Heart left ventricle (tissue), 16 donors: ENCODE measurements at regions not wholly inside any gene's neighbourhood (a gene's known extent, or its start where the extent isn't known, plus 50 kb on each side); places are given as distances from the start of the nearest gene placed in this dataset.
"Not testable (repeated sequence)": the region's sequence is repeated elsewhere in the genome, so short reads cannot be mapped to it uniquely, and the experiment has no call there.

Experiments used
- ATAC-seq, 4 donors: fragments of 200-7000 bp; cut with Tn5 transposase; one replicate each; pipeline ENCODE4 v1.9.1; 2020 to 2022; ENCODE audit warnings: moderate library complexity in 4 of 4, mild to moderate bottlenecking in 3 of 4, moderate number of reproducible peaks in 1 of 4
- DNase-seq, 5 donors: peaks; one replicate each; pipeline ENCODE4 v3.0.0-alpha.2; 2020
- H3K27ac ChIP-seq, 12 donors: fragments of 200-600 bp; sonication (generic) in 4 of 12; one replicate each; pipeline versions ENCODE4 v1.5.0 to v1.8.0; 2016 to 2022; ENCODE audit warnings: mild to moderate bottlenecking in 2 of 12
- H3K27me3 ChIP-seq, 9 donors: fragments of 200-600 bp; sonication (generic) in 2 of 9; one replicate each; pipeline versions ENCODE4 v1.5.1 to v1.8.0; 2016 to 2022; ENCODE audit warnings: mild to moderate bottlenecking in 3 of 9
- H3K36me3 ChIP-seq, 9 donors: fragments of 200-600 bp; sonication (generic) in 2 of 9; one replicate each; pipeline versions ENCODE4 v1.5.0 to v1.8.0; 2018 to 2022; ENCODE audit warnings: mild to moderate bottlenecking in 2 of 9
- H3K4me1 ChIP-seq, 12 donors: fragments of 200-600 bp; sonication (generic) in 4 of 12; one replicate each; pipeline versions ENCODE4 v1.5.0 to v1.8.0; 2016 to 2022; ENCODE audit warnings: mild to moderate bottlenecking in 3 of 12
- H3K4me3 ChIP-seq, 12 donors: fragments of 200-600 bp; sonication (generic) in 4 of 12; one replicate each; pipeline versions ENCODE4 v1.5.0 to v1.8.0; 2017 to 2022; ENCODE audit warnings: mild to moderate bottlenecking in 9 of 12, moderate library complexity in 4 of 12
- H3K9me3 ChIP-seq, 12 donors: fragments of 200-600 bp; sonication (generic) in 4 of 12; one replicate each; pipeline versions ENCODE4 v1.5.0 to v1.8.0; 2016 to 2022; ENCODE audit warnings: mild to moderate bottlenecking in 1 of 12
- CTCF ChIP-seq, 12 donors: fragments of 200-600 bp; sonication (generic) in 4 of 12; IDR thresholded peaks; one replicate each; pipeline versions ENCODE4 v1.5.0 to v1.8.0; 2018 to 2022; ENCODE audit warnings: antibody characterized with exemption in 12 of 12, mild to moderate bottlenecking in 5 of 12
- POLR2A ChIP-seq, 2 donors: fragments of 450-650 bp; IDR thresholded peaks; one replicate each; pipeline ENCODE4 v1.6.1; 2017; ENCODE audit warnings: antibody characterized with exemption in 2 of 2, mild to moderate bottlenecking in 2 of 2, moderate library complexity in 2 of 2
- WGBS, 4 donors: extraction: QIAGEN DNeasy Blood & Tissue Kit in 2 of 4; methylation state at CpG; one replicate each; pipeline versions ENCODE4 v1.1.5 to v1.1.7; 2013 to 2018; 5-methylcytosine and 5-hydroxymethylcytosine counted together
- intact Hi-C, 10 donors: fragments of 100-400 bp; cut with DNase I; formaldehyde crosslinking; loops; one replicate each; pipeline versions ENCODE4 v1.11.1 to v1.14.2; 2022
- donor health status: ischemic (EF 13 %, LVEDD 7.1; RV severe dilation, severe dysfunction).
- donor health status: healthy with polysubstance abuse.
- donor health status: DM: no; HTN: yes; CAD: no.
- donor health status: DM: no; HTN: no; CAD: no.
- donor health status: ischemic (EF 25% LVEDD 6.9; RV normal size, moderate dysfunction).
- donor health status: ischemic (EF 25% LVEDD 5.7; RV mildly dilated, moderate dysfunction).
- donor health status: healthy.
- donor health status: DM: yes; HTN: yes; CAD: no.
- donor health status: ischemic (EF 35%, LVEDD 5.7; RV mildly dilated, moderate dysfunction).
- donor health status: nonischemic (EF 11% LVEDD 7.7; RV severe dilation, severe dysfunction).
- donor health status: DM: yes; HTN: yes; CAD: no.
- donor health status: PGD.
- donor health status: ischemic (EF 29% LVEDD 5.4; RV normal size, mild dysfunction).
- donor health status: nonischemic (EF 23%, LVEDD 6.1; RV moderate dilation, normal function).

DNA sequence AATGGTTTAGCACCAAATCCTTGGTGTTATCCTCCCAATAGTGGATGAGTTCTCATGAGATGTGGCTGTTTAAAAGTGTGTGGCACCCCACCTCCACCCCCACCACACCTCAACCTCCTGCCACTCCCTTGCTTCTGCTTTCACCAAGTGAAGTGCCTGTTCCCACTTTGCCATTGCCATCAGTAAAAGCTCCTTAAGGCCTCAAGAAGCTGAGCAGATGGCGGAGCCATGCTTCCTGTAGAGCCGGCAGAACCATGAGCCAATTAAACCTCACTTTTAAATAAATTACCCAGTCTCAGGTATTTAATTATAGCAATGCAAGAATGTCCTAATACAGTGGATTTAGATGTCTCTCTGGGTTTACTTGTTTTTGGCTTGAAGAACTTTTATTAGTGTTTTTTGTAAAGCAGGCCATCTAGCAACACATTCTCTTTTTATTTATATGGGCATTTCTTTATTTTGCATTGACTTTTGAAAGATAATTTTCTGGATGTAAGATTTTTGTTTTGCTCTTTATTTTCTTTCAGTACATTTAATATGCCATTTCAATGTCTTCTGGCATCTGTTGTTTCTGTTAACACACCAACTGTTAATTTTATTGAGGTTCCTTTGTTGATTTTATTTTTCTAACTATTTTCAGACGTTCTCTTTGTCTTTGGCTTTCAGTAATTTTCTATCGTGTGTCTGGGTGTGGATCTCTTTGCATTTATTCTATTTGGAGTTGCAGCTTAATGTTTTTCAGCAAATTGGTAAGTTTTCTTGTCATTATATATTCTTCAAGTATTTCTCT, 724.5 kb upstream of the CNTN5 start:
- intact Hi-C loops = no loop called here
- TF ChIP-seq CTCF (IDR thresholded peaks at IDR 0.05) = no peak
- no peak for ATAC-seq
- no peak for DNase-seq
- WGBS, 4 donors = 72 to 77% (median 76%) methylated on average over 4 of the region's 4 CpGs
- Histone ChIP-seq H3K27ac (no peak overlapping the region), H3K4me1 (no peaks in the 10 kb centered on the region), H3K36me3 (no peaks in the 10 kb centered on the region), H3K9me3 (no peaks in the 10 kb centered on the region), H3K27me3 (no peaks in the 10 kb centered on the region), H3K4me3 (no peak overlapping the region)

GRCh38 chr11:98300719-98301118, 720.0 kb upstream of the CNTN5 start:
- no peak for TF ChIP-seq CTCF (IDR thresholded peaks at IDR 0.05)
- TF ChIP-seq POLR2A (IDR thresholded peaks at IDR 0.05) = no peak
- no peaks in the 10 kb centered on the region for H3K27me3 ChIP-seq
- no peaks in the 10 kb centered on the region for H3K36me3 ChIP-seq
- no peak overlapping the region for H3K4me3 ChIP-seq
- ATAC-seq = no peak
- WGBS, 4 donors = 46 to 68% (median 62%) methylated on average over 3 of the region's 3 CpGs
- intact Hi-C loops = loop anchor here in 1 of 10 donors (1.0 kb wide), 1 partner anchor 12 kb away; no protein-coding TSS in a partner anchor
- no peaks in the 10 kb centered on the region for H3K4me1 ChIP-seq
- no peaks in the 10 kb centered on the region for H3K9me3 ChIP-seq
- no peak for DNase-seq
- no peak overlapping the region for H3K27ac ChIP-seq

DNA sequence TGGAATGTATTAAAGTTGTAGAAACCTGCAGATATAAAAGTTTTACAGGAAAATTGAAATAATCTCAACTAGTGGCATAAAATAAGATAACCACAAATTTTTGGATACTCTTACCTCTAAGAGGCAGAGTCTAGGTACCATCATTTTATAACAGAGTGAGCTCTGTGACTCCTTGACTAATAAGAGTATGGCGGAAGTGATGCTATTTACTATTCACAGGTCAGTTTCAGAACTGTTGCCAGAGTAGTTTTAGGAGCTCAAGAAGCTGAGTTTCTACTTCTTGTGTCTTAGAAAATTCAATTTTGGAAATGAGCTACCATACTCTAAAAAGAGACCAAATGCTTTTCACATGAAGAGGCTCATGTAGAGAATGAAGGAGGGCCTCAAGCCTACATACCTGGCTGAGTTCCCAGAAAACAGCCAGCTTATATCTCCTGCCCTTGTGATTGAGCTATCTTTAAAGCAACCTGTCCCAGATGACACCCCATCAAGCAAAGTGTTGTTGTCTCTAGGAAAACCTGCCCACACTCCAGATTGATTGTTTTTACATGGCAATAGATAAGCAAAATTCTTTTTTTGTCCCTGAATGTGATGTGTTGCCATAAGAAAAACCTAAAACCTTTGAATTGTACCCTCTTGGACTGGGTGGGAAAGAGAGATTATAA, 712.8 kb upstream of the CNTN5 start:
- DNase-seq = no peak
- Histone ChIP-seq H3K4me1 (no peaks in the 10 kb centered on the region), H3K36me3 (no peaks in the 10 kb centered on the region), H3K27me3 (no peaks in the 10 kb centered on the region), H3K4me3 (no peak overlapping the region), H3K27ac (no peak overlapping the region), H3K9me3 (no peaks in the 10 kb centered on the region)
- TF ChIP-seq CTCF (IDR thresholded peaks at IDR 0.05) (no peak), POLR2A (IDR thresholded peaks at IDR 0.05) (no peak)
- no peak for ATAC-seq
- intact Hi-C loops = no loop called here
- WGBS, 4 donors = 88 to 97% (median 94%) methylated on average over 1 of the region's 1 CpG

GRCh38 chr11:98330306-98330705, 690.4 kb upstream of the CNTN5 start:
- H3K4me3 ChIP-seq, H3K36me3 ChIP-seq, intact Hi-C loops, ATAC-seq, H3K9me3 ChIP-seq, H3K27ac ChIP-seq, DNase-seq, H3K4me1 ChIP-seq, H3K27me3 ChIP-seq: not testable (repeated sequence)
- WGBS, 4 donors = 83 to 93% (median 86%) methylated on average over 4 to 12 of the region's 12 CpGs; no CpG with 5 or more reads in 1 of the 4 donors
